HG03520 (cell line): ENCODE measurements at regions not wholly inside any gene's neighbourhood (a gene's known extent, or its start where the extent isn't known, plus 50 kb on each side); places are given as distances from the start of the nearest gene placed in this dataset.
"Not testable (repeated sequence)": the region's sequence is repeated elsewhere in the genome, so short reads cannot be mapped to it uniquely, and the experiment has no call there.

Experiments
- ATAC-seq: cut with Tn5 transposase; IDR thresholded peaks from one replicate; pipeline ENCODE4 v1.9.1; 2021; ENCODE audit warnings: mild to moderate bottlenecking, moderate library complexity; ENCODE audit not compliant: unreplicated experiment

- ATAC-seq = no peak
These were observed 394.5 kb downstream of the RERGL start for GRCh38 chr12:17695495-17695894.

DNA sequence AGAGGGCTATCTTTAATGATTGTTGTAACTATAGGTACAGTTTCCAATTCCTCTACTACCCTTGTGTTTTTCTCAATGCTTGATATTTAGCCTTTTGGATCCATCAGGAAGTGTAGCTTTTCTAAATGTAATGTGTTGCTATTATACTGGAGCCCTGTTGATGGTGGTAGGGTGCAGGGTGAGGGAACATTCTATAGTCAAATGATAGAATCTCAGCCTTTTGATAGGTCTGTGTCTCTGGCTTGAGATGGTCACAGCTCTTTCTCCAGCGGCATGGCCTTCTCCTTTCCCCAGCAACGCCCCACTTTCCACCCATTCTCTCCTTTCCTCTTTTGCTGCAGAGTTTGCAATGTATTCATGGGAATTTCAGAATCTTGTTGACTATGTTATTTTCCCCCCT, 398.6 kb downstream of the RERGL start:
- no peak for ATAC-seq

GRCh38 chr12:17680220-17680619, 409.8 kb downstream of the RERGL start:
- ATAC-seq = no peak

GRCh38 chr12:17666641-17667324, 423.2 kb downstream of the RERGL start:
- ATAC-seq = no peak

DNA sequence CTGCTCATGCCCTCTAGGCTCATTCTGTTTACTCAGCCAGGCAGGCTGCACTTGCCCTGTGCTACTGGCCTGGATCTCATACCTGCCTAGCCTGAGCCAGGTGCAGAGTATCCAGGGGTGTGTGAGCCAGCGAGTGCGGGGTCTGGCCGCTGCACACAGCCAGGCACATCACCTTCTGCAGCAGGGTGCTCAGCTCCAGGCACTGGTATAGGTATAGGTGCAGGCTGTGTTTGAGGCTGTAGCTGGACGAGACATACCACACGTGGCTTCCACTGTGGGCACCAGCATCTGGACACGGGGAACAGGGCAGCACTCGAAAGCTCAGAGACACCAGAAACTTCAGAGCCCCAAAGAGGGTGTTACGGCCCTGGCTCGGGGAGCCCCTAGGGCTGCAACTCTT, 424.2 kb downstream of the RERGL start:
- ATAC-seq = no peak

DNA sequence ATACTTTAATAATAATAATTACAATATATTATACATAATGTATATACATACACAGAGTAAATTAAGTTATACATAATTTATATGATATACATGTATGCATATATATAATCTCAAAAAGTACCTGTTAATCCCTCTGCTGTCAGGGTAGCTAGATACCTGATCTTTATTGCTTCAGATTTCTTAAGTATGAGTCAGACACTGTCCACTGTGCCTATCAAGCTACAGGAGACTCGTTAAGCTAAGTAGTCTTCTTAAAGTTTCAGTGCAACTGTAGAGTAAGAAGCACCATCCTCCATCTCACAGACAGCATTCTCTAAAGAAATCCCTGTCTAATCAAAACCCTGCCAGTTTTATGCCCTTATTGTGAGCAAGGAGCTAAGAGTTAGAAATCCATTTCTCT, 428.7 kb downstream of the RERGL start:
- ATAC-seq = no peak

DNA sequence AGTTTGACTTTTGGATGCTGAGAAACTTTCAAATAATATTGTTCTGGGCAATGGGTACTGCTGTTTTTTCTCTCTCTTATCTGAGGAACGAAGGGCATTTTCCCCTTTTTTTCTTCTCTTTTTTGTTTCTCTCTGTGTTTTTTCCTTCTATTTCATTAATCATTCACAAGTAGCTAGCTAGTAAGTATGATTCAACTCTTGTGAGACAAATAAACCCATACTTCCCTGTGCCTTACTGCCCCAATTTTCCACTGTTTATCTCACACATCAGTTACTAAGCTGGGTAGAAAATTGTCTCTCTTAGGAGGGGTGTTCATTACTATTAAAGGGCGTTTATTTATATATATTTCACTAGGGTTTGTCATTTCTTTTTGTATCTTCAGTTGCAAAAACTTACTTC, 437.6 kb downstream of the RERGL start:
- no peak for ATAC-seq

GRCh38 chr12:17642340-17642650, 447.7 kb downstream of the RERGL start:
- ATAC-seq = no peak

DNA sequence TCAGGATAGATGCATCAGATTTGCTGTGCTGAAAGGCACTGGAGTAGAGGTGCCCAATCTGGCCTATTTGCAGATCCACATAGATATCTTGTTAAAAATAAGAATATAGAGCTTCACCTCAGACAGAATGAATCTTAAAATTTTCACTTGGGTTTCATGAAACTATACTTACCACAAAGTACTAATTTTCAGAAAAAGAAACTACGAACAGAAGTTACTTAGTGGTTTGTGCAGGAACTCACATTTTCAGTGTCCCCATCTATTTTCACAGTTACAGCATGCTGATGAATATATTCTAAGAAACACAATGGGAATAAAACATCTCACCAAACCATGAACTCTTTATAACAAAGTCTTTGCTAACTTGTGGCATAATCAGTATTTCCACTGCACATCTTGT, 449.4 kb downstream of the RERGL start:
- no peak for ATAC-seq

DNA sequence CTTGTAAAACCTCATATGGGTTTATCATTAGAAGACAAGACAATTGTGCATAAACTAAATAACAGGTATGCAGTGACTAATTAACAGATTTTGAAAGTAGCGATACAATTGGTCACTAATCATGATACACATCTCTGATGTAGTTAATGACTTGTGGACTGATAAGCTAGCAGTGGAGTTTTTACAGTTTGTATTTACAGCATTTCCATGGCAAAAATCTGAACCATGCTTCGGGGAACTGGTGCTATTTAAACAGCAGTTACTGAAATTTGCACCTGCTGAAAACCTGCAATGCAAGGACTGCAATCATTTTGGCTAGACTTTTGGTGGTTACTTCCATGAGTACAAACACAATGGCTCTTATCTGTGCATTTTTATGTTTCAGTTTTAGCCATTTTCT, 471.2 kb downstream of the RERGL start:
- no peak for ATAC-seq

GRCh38 chr12:17609701-17610100, 480.3 kb downstream of the RERGL start:
- no peak for ATAC-seq

DNA sequence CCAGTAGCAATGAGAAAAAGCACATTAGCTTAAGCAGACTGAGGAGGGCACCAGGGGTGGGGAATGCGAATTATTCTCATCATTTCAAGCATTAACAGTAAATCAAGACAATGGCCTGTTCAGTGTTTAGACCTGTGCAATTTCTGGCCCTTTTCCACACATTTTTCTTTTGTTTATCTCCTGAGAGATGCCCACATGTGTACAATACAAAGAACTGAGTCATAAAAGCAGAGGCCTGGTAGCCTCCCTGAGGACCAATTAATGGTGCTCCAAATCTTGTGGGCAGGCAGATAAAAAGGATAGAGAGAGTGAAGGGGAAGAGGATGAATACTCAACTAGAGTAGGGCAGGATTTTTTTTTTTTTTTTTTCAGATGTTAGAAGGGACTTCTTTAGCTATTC, 480.8 kb downstream of the RERGL start:
- ATAC-seq = no peak

- ATAC-seq = no peak
These were observed 494.9 kb downstream of the RERGL start for GRCh38 chr12:17595111-17595510.

DNA sequence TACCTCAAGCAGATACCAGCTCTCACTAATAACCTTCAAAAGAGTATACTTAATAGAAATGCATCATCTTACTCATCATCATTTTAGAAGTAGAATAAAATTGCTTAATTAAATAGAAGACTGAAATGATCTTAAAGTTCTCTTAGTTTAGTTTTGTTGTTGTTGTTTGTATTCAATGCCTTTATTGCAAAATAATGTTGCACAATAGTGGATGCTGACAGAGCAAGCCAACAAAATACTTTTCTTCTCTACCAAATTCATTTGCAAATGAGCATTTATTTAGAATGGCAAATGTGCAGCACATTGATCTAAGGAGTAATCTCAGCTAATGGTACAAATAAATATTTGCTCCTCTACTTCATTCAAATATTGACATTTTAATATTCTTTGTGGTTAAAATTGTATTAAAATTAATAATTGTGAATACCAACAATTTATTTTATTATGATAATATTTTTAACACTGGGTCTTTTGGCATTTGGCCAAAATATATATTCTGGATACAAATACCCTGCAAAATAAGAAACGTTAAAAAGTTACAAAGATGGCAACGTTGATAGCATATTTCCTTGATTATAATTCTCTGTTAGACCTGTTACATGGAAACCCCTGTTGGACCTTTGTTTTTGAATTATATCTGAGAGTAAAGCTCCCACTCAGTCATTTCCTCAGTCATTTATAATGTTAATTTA, 496.1 kb downstream of the RERGL start:
- no peak for ATAC-seq

DNA sequence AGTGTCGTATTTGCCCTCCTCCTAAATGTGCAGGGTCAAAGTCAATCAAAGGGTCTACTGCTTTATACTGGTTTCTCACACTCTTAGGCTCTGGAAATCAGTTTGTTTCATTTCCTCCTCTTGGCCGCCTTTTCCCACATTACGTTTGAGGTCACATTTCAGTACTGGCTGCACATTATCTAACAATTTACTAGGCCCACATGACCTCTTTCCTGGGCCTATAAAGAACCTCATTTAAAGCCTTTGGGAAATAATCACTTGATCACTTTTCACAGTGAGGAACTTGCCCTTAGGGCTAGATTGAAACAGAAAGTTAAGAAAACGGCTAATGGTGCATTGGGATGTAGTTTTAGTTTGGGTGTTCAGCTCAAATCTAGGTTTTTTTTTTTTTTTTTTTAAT, 497.5 kb downstream of the RERGL start:
- no peak for ATAC-seq

DNA sequence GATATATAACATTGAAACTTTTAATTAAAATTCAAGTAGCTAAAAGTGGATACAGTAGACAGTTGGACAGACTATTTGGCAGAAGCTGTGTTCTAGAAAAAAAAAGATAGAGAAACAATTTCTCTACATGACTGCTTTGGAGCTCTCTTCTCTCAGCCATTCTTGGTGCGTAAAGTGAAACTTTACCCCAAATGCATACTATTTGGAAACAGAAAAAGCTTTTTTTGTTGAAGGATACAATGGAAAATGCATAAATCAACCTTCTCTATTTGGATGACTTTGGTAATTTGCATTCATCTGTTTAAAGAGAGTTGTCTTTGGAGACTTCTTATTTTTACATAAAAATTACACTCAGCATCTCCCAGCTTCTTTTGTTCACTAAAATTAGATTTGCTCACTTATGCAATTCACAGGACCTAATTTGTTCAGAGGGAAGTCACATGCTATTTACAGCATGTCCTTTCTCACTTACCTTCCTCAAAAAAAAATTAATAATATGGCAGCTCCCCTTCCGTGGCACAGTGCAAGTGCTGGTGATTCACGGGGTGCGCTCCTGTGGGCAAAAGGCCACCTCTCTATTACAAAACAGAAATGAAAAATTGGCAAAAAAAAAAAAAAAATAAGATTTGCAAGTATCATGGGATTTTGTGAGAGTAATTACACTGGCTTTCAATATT, 498.9 kb downstream of the RERGL start:
- ATAC-seq = no peak

GRCh38 chr12:17588968-17589367, 501.0 kb downstream of the RERGL start:
- no peak for ATAC-seq

DNA sequence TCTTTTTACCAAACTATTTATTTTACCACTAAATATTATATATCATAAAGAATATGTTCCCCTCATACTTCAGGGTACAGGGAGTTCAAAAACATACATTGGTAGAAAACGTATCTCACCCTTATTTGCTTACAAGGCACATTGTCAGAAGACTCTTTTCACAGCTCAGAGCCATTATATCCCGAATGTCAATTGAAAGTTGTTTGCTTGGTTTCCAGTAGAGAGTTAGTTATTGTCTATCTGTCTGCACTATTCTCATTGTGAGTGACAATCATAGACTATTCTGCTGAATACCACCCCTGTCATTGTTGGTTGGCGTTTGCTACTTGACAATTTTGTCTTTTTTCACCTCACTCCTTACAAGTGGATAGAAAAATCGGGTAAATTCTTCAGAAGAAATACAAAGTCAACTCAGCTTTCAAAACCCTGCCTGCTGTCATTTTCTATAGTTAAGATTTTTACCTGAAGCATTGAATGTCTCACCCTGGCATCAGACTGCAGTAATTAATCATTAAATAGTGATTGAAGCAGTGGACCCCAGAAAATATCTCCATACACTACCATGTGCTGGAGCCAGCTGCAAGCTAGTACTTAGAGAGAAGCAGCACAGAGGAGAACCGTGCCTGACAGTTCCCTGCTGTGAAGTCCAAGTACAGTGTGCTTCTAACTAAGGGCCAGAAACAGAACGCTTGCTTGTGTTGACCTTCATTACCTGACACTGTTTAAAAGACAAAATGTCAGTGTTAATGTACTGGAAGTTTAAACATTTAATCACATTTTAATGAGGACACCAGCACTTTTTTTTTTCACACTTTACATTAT, 510.6 kb downstream of the RERGL start:
- no peak for ATAC-seq

- no peak for ATAC-seq
These were observed 512.6 kb downstream of the RERGL start for GRCh38 chr12:17577405-17577804.

- ATAC-seq = no peak
These were observed 517.7 kb downstream of the RERGL start for GRCh38 chr12:17572250-17572649.

DNA sequence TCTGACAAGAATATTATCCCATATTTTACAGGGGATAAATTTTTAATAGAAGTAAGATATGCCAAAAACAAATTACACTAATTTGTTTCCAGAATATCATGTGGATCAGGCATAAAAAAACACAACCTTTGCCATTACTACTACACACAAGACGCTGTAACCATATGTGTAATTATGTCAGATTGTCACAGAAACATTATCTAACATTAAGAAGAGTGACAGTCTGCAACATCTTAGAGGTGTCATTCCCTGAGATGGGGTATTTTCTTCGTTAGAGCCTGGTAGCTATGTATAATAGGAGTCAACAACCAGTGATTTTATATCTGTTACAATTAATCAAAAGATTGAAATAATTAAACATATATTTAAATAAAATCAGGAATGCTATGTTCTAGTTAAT, 518.9 kb downstream of the RERGL start:
- ATAC-seq = no peak

DNA sequence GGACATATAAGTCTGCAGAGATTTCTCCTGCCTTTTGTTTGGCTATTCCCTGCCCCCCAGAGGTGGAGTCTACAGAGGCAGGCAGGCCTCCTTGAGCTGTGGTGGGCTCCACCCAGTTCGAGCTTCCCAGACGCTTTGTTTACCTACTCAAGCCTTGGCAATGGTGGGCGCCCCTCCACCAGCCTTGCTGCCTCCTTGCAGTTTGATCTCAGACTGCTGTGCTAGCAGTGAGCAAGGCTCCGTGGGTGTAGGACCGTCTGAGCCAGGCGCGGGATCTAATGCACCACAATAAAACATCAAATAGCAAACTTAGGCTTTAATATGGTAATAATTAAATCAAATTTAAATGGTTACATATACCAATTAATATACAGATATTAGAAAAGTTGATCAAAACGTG, 525.4 kb downstream of the RERGL start:
- not testable (repeated sequence) for ATAC-seq
